Kidney (tissue), 13 donors: ENCODE measurements at regions not wholly inside any gene's neighbourhood (a gene's known extent, or its start where the extent isn't known, plus 50 kb on each side); places are given as distances from the start of the nearest gene placed in this dataset.

Experiments
- DNase-seq, 5 donors: peaks; one replicate each; pipeline ENCODE4 v3.0.0-alpha.2; 2013 to 2020
- FAIRE-seq: peaks from 2 replicates; lab custom pipeline; 2012; peaks lifted over from hg19 to GRCh38; lab: Jason Lieb, UNC
- H3K27ac ChIP-seq, 2 donors: one replicate each; pipeline ENCODE4 v1.7.0; 2013; ENCODE audit warnings: low read depth in 2 of 2, low read length in 2 of 2, inconsistent platforms in 1 of 2
- H3K27me3 ChIP-seq: one replicate; pipeline ENCODE4 v1.7.1; 2013; ENCODE audit warnings: low read length, inconsistent platforms; ENCODE audit not compliant: control insufficient read depth, insufficient read depth
- H3K36me3 ChIP-seq, 3 donors: one replicate each; pipeline versions ENCODE4 v1.7.0 to v1.7.1; 2013; ENCODE audit warnings: low read length in 3 of 3, control low read depth in 1 of 3, inconsistent platforms in 1 of 3; ENCODE audit not compliant: insufficient read depth in 3 of 3, control insufficient read depth in 2 of 3
- H3K4me1 ChIP-seq, 3 donors: one replicate each; pipeline versions ENCODE4 v1.7.0 to v1.7.1; 2013; ENCODE audit warnings: low read length in 3 of 3, inconsistent platforms in 1 of 3, low read depth in 1 of 3; ENCODE audit not compliant: control insufficient read depth in 2 of 3, insufficient read depth in 2 of 3
- H3K4me3 ChIP-seq, 3 donors: one replicate each; pipeline versions ENCODE4 v1.7.0 to v1.8.1; 2013; ENCODE audit warnings: low read length in 3 of 3, control low read depth in 1 of 3, inconsistent platforms in 1 of 3
- H3K9ac ChIP-seq, 3 donors: one replicate each; pipeline versions ENCODE4 v1.7.0 to v1.7.1; 2013; ENCODE audit warnings: low read length in 3 of 3, control low read depth in 1 of 3, inconsistent platforms in 1 of 3
- H3K9me3 ChIP-seq, 3 donors: one replicate each; pipeline versions ENCODE4 v1.7.0 to v1.7.1; 2013; ENCODE audit warnings: low read length in 3 of 3, control low read depth in 1 of 3, inconsistent platforms in 1 of 3; ENCODE audit not compliant: control insufficient read depth in 2 of 3, insufficient read depth in 1 of 3
- CTCF ChIP-seq: IDR thresholded peaks from 3 replicates; pipeline ENCODE4 v1.5.1; 2012; ENCODE audit warnings: mild to moderate bottlenecking, moderate library complexity, borderline replicate concordance; ENCODE audit not compliant: insufficient read depth; ENCODE audit errors: extremely low read depth
- intact Hi-C: fragments of 100-400 bp; cut with DNase I; formaldehyde crosslinking; loops from one replicate; pipeline ENCODE4 v1.11.1; 2022
- donor health status: control.
- donor health status: control.
- donor health status: control.
- donor health status: control.
- donor health status: control.
- donor health status: DM: yes; HTN: yes; CAD: no.
- donor health status: Normal renal cell carcinoma (clear cell type).

- Histone ChIP-seq H3K27me3 (no peaks in the 10 kb centered on the region), H3K9ac (no peak overlapping the region), H3K27ac (no peak overlapping the region), H3K36me3 (no peaks in the 10 kb centered on the region), H3K4me3 (no peak overlapping the region), H3K9me3 (no peaks in the 10 kb centered on the region), H3K4me1 (no peaks in the 10 kb centered on the region)
- no peak for FAIRE-seq
- no peak for TF ChIP-seq CTCF
- intact Hi-C loops, result no loop called here
- no peak for DNase-seq
Observed at GRCh38 chr1:175814885-175815284, 71.5 kb upstream of the TNR start.

DNA sequence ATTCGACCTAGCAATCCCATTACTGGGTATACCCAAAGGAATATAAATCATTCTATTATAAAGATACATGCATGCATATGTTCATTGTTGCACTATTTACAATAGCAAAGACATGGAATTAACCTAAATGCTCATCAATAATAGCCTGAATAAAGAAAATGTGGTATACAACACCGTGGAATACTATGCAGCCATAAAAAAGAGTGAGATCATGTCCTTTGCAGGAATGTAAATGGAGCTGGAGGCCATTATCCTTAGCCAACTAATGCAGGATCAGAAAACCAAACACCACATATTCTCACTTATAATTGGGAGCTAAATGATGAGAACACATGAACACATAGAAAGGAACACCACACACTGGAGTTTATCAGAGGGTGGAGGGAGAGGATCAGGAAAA, 69.5 kb upstream of the TNR start:
- intact Hi-C loops, result no loop called here

DNA sequence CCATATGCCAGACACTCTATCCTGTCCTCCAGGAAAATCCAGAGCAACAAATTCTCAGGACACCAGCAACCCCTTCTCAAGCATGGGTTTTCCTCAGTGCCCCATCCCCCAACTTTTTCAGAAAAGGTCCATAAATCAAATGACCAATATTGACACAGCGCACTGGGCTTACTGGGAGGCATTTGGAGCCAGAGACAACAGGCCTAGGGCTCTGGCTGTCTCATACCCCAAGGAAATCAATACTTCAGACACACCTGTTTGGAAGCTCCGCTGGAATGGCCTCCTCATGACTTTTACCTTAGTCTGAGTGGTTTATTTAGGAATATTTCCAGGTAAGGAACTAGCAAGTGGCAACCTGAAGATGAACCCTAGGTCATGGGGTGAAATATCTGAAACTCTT, 66.9 kb upstream of the TNR start:
- Histone ChIP-seq H3K9me3 (no peaks in the 10 kb centered on the region), H3K27me3 (no peaks in the 10 kb centered on the region), H3K4me1 (no peaks in the 10 kb centered on the region), H3K9ac (no peak overlapping the region), H3K36me3 (no peaks in the 10 kb centered on the region), H3K27ac (no peak overlapping the region), H3K4me3 (no peak overlapping the region)
- FAIRE-seq (no peak), DNase-seq (no peak)
- no peak for TF ChIP-seq CTCF
- intact Hi-C loops, result no loop called here

More for the DNA sequence above, 69.5 kb upstream of the TNR start:
- Histone ChIP-seq H3K27ac (no peak overlapping the region), H3K36me3 (no peaks in the 10 kb centered on the region), H3K9me3 (no peaks in the 10 kb centered on the region), H3K4me3 (no peak overlapping the region), H3K9ac (no peak overlapping the region), H3K4me1 (no peaks in the 10 kb centered on the region), H3K27me3 (no peaks in the 10 kb centered on the region)
- DNase-seq (no peak), FAIRE-seq (no peak)
- no peak for TF ChIP-seq CTCF

- TF ChIP-seq CTCF, result no peak
- intact Hi-C loops, result no loop called here
- Histone ChIP-seq H3K36me3 (no peaks in the 10 kb centered on the region), H3K9me3 (no peaks in the 10 kb centered on the region), H3K27me3 (no peaks in the 10 kb centered on the region), H3K4me3 (no peak overlapping the region), H3K9ac (no peak overlapping the region), H3K4me1 (no peaks in the 10 kb centered on the region), H3K27ac (no peak overlapping the region)
- DNase-seq (peak in 1 of 5 donors; percentile 3), FAIRE-seq (no peak)
Observed at GRCh38 chr1:175808999-175809398, 65.6 kb upstream of the TNR start.
